IMR-90 (cell line): ENCODE measurements at regions not wholly inside any gene's neighbourhood (a gene's known extent, or its start where the extent isn't known, plus 50 kb on each side); places are given as distances from the start of the nearest gene placed in this dataset.

ENCODE experiments used
- ATAC-seq: fragments of 200-7000 bp; cut with Tn5 transposase; 2 replicates; pipeline ENCODE4 v1.9.1; 2020; ENCODE audit warnings: low read depth, mild to moderate bottlenecking, moderate library complexity
- BruUV-seq: library from RNA; stranded (reverse); fragments of 400-500 nt; replicated peaks from 2 replicates; lab custom pipeline; 2021; lab: Mats Ljungman, UMichigan
- CTCF ChIA-PET: fragments of 300-600 bp; formaldehyde crosslinking; extraction: SDS; loops from one replicate; lab custom pipeline; 2021; ENCODE audit warnings: antibody characterized with exemption; lab: Yijun Ruan, JAX
- POLR2A ChIA-PET: fragments of 300-600 bp; sonication (Branson Sonifier 250); formaldehyde crosslinking; loops from one replicate; lab custom pipeline; 2022; ENCODE audit warnings: antibody characterized with exemption; ENCODE audit not compliant: unreplicated experiment; lab: Charles Lee
- DNase-seq: peaks from one replicate; pipeline ENCODE4 v3.0.0; 2013
- H2AFZ ChIP-seq: replicated peaks from 2 replicates; pipeline ENCODE3; 2013; ENCODE audit warnings: low read length, mild to moderate bottlenecking; ENCODE audit not compliant: poor library complexity
- H2AK5ac ChIP-seq: 2 replicates; pipeline ENCODE4 v1.6.1; 2013; ENCODE audit warnings: low read depth, low read length, inconsistent platforms
- H2AK9ac ChIP-seq: replicated peaks from 2 replicates; pipeline ENCODE3; 2013; ENCODE audit warnings: mild to moderate bottlenecking, low read depth, low read length, moderate library complexity; ENCODE audit not compliant: poor library complexity
- H2BK120ac ChIP-seq: 2 replicates; pipeline ENCODE4 v1.6.1; 2013; ENCODE audit warnings: low read depth, low read length, inconsistent platforms
- H2BK15ac ChIP-seq: 3 replicates; pipeline ENCODE4 v1.6.1; 2013; ENCODE audit warnings: low read depth, low read length, inconsistent platforms
- H2BK20ac ChIP-seq: 2 replicates; pipeline ENCODE4 v1.6.1; 2013; ENCODE audit warnings: low read depth, mild to moderate bottlenecking, inconsistent platforms, low read length, moderate library complexity
- H2BK5ac ChIP-seq: 2 replicates; pipeline ENCODE4 v1.6.1; 2013; ENCODE audit warnings: mild to moderate bottlenecking, low read depth, low read length, inconsistent platforms; ENCODE audit not compliant: poor library complexity, severe bottlenecking
- H3K14ac ChIP-seq: replicated peaks from 2 replicates; pipeline ENCODE4 v1.6.1; 2013; ENCODE audit warnings: low read depth, low read length, inconsistent platforms
- H3K18ac ChIP-seq: 2 replicates; pipeline ENCODE4 v1.6.1; 2013; ENCODE audit warnings: low read depth, low read length, control low read depth
- H3K23ac ChIP-seq: 2 replicates; pipeline ENCODE4 v1.6.1; 2013; ENCODE audit warnings: low read depth, low read length, inconsistent platforms
- H3K27ac ChIP-seq: 2 replicates; pipeline ENCODE4 v1.5.1; 2013; ENCODE audit warnings: mild to moderate bottlenecking, control low read depth, low read length; ENCODE audit not compliant: insufficient read depth
- H3K27me3 ChIP-seq: 2 replicates; pipeline ENCODE4 v1.6.1; 2013; ENCODE audit warnings: low read length; ENCODE audit not compliant: control insufficient read depth, insufficient read depth
- H3K36me3 ChIP-seq: 2 replicates; pipeline ENCODE4 v1.6.1; 2013; ENCODE audit warnings: low read length, mixed read lengths; ENCODE audit not compliant: control insufficient read depth, insufficient read depth
- H3K4ac ChIP-seq: 2 replicates; pipeline ENCODE4 v1.6.1; 2013; ENCODE audit warnings: low read depth, low read length, inconsistent platforms
- H3K4me1 ChIP-seq: 2 replicates; pipeline ENCODE4 v1.6.1; 2013; ENCODE audit warnings: low read length, mixed read lengths; ENCODE audit not compliant: control insufficient read depth, insufficient read depth
- H3K4me2 ChIP-seq: 2 replicates; pipeline ENCODE4 v1.6.1; 2013; ENCODE audit warnings: low read depth, mild to moderate bottlenecking, control low read depth, low read length, moderate library complexity
- H3K4me3 ChIP-seq: 2 replicates; pipeline ENCODE4 v1.5.1; 2013; ENCODE audit warnings: low read depth, mild to moderate bottlenecking, control low read depth, low read length, moderate library complexity; ENCODE audit not compliant: insufficient read depth
- H3K56ac ChIP-seq: 2 replicates; pipeline ENCODE4 v1.6.1; 2013; ENCODE audit warnings: low read length, inconsistent platforms; ENCODE audit not compliant: insufficient read depth; ENCODE audit errors: extremely low read depth
- H3K79me1 ChIP-seq, 2 experiments: 2 replicates each; pipeline ENCODE4 v1.6.1; 2013; ENCODE audit warnings: low read length in 2 of 2, inconsistent platforms in 1 of 2, low read depth in 1 of 2
- H3K9ac ChIP-seq: 2 replicates; pipeline ENCODE4 v1.6.1; 2013; ENCODE audit warnings: low read depth, low read length, control low read depth
- H3K9me1 ChIP-seq: 2 replicates; pipeline ENCODE4 v1.6.1; 2013; ENCODE audit warnings: low read length, inconsistent platforms; ENCODE audit not compliant: insufficient read depth
- H3K9me3 ChIP-seq: 2 replicates; pipeline ENCODE4 v1.6.1; 2013; ENCODE audit warnings: low read length; ENCODE audit not compliant: control insufficient read depth, insufficient read depth
- H4K20me1 ChIP-seq: 2 replicates; pipeline ENCODE4 v1.6.1; 2013; ENCODE audit warnings: low read length, inconsistent platforms; ENCODE audit not compliant: insufficient read depth
- H4K5ac ChIP-seq: 2 replicates; pipeline ENCODE4 v1.6.1; 2013; ENCODE audit warnings: mild to moderate bottlenecking, low read depth, low read length, control low read depth
- H4K8ac ChIP-seq, 2 experiments: 2 replicates each; pipeline ENCODE4 v1.6.1; 2013; ENCODE audit warnings: low read depth in 2 of 2, low read length in 2 of 2, control low read depth in 1 of 2, inconsistent platforms in 1 of 2
- H4K91ac ChIP-seq: 2 replicates; pipeline ENCODE4 v1.6.1; 2013; ENCODE audit warnings: low read depth, low read length, inconsistent platforms; ENCODE audit not compliant: insufficient read depth
- BHLHE40 ChIP-seq: fragments of 150-350 bp; IDR thresholded peaks from 2 replicates; pipeline ENCODE4 v1.6.1; 2016; ENCODE audit warnings: mild to moderate bottlenecking, low read depth, low read length
- CEBPB ChIP-seq: IDR thresholded peaks from 2 replicates; pipeline ENCODE4 v1.6.1; 2012; ENCODE audit warnings: low read depth, low read length, improper control_type of control experiment
- CHD1 ChIP-seq: IDR thresholded peaks from 2 replicates; pipeline ENCODE4 v1.6.1; 2012; ENCODE audit warnings: low read depth, low read length, improper control_type of control experiment
- CTCF ChIP-seq: conservative IDR thresholded peaks from 2 replicates; pipeline ENCODE4 v1.5.1; 2012; ENCODE audit warnings: mild to moderate bottlenecking, low read depth, low read length, improper control_type of control experiment
- ELK1 ChIP-seq: fragments of 150-350 bp; IDR thresholded peaks from 2 replicates; pipeline ENCODE4 v1.6.1; 2016; ENCODE audit warnings: low read depth, mild to moderate bottlenecking, low read length, moderate library complexity, borderline replicate concordance
- FOS ChIP-seq: fragments of 150-350 bp; IDR thresholded peaks from 2 replicates; pipeline ENCODE4 v1.6.1; 2016; ENCODE audit warnings: low read depth, low read length
- MAFK ChIP-seq: IDR thresholded peaks from 2 replicates; pipeline ENCODE4 v1.6.1; 2012; ENCODE audit warnings: low read depth, low read length, improper control_type of control experiment
- MAZ ChIP-seq: IDR thresholded peaks from 2 replicates; pipeline ENCODE4 v1.6.1; 2012; ENCODE audit warnings: low read depth, mild to moderate bottlenecking, low read length, improper control_type of control experiment, moderate library complexity, borderline replicate concordance
- MXI1 ChIP-seq: IDR thresholded peaks from 2 replicates; pipeline ENCODE4 v1.6.1; 2012; ENCODE audit warnings: low read depth, mild to moderate bottlenecking, low read length, moderate library complexity, borderline replicate concordance
- NFE2L2 ChIP-seq: fragments of 150-350 bp; IDR thresholded peaks from 2 replicates; pipeline ENCODE4 v1.6.1; 2016; ENCODE audit warnings: low read depth, mild to moderate bottlenecking, low read length
- POLR2A ChIP-seq: IDR thresholded peaks from 2 replicates; pipeline ENCODE4 v1.6.1; 2012; ENCODE audit warnings: mild to moderate bottlenecking, low read depth, low read length
- RAD21 ChIP-seq: IDR thresholded peaks from 2 replicates; pipeline ENCODE4 v1.6.1; 2012; ENCODE audit warnings: low read length, improper control_type of control experiment
- RCOR1 ChIP-seq: IDR thresholded peaks from 2 replicates; pipeline ENCODE4 v1.6.1; 2012; ENCODE audit warnings: mild to moderate bottlenecking, low read length, improper control_type of control experiment; ENCODE audit not compliant: insufficient replicate concordance
- RFX5 ChIP-seq: IDR thresholded peaks from 2 replicates; pipeline ENCODE4 v1.8.0; 2012; ENCODE audit warnings: low read depth, mild to moderate bottlenecking, low read length, moderate library complexity
- SMC3 ChIP-seq: fragments of 150-350 bp; IDR thresholded peaks from 2 replicates; pipeline ENCODE4 v1.6.1; 2016; ENCODE audit warnings: low read depth, mild to moderate bottlenecking, antibody characterized with exemption, low read length, moderate library complexity
- USF2 ChIP-seq: fragments of 150-350 bp; IDR thresholded peaks from 2 replicates; pipeline ENCODE4 v1.6.1; 2017; ENCODE audit warnings: mild to moderate bottlenecking, antibody characterized with exemption, low read length, low read depth
- WGBS, 2 experiments: methylation state at CpG; one replicate each; pipeline versions ENCODE4 v1.1.5 to v1.1.7; 2013; ENCODE audit warnings: missing lambda C conversion rate in 2 of 2; ENCODE audit not compliant: insufficient read length in 1 of 2; ENCODE audit errors: extremely low coverage in 2 of 2; 5-methylcytosine and 5-hydroxymethylcytosine counted together
- dilution Hi-C: fragments of 300-500 bp; cut with HindIII; formaldehyde crosslinking; loops from one replicate; pipeline ENCODE4 v1.14.3; 2018; ENCODE audit warnings: low sequenced_read_pairs; ENCODE audit not compliant: unreplicated experiment
- in situ Hi-C: fragments of 300-500 bp; cut with MboI; formaldehyde crosslinking; loops from 3 replicates; pipeline ENCODE4 v1.14.3; 2019; ENCODE audit warnings: low sequenced_read_pairs, inconsistent platforms, mixed read lengths
- intact Hi-C: fragments of 100-400 bp; cut with micrococcal nuclease; formaldehyde crosslinking; loops from 2 replicates; pipeline ENCODE4 v1.10.0; 2022

- ChIA-PET CTCF (no interaction called here), POLR2A (no interaction called here)
- Histone ChIP-seq H3K14ac (no peak overlapping the region), H2AK5ac (no peak overlapping the region), H3K36me3 (no peaks in the 10 kb centered on the region), H4K91ac (no peak overlapping the region), H2BK120ac (no peak overlapping the region), H2AFZ (no peak overlapping the region), H3K27me3 (no peaks in the 10 kb centered on the region), H3K79me1 (no peaks in the 10 kb centered on the region), H3K23ac (no peak overlapping the region), H3K9me1 (no peaks in the 10 kb centered on the region), H3K4me2 (no peak overlapping the region), H3K9me3 (peaks cover 8% of the 10 kb centered on the region), H2BK5ac (no peak overlapping the region), H4K20me1 (no peaks in the 10 kb centered on the region), H3K9ac (no peak overlapping the region), H4K8ac (no peak overlapping the region), H3K4ac (no peak overlapping the region), H2BK15ac (no peak overlapping the region), H3K18ac (no peak overlapping the region), H2BK20ac (no peak overlapping the region), H4K5ac (no peak overlapping the region), H2AK9ac (no peak overlapping the region), H3K4me1 (no peaks in the 10 kb centered on the region), H3K56ac (no peak overlapping the region), H3K4me3 (no peak overlapping the region), H3K27ac (no peak overlapping the region)
- DNase-seq (no peak), ATAC-seq (no peak)
- dilution Hi-C loops (no loop called here), intact Hi-C loops (no loop called here), in situ Hi-C loops (no loop called here)
- TF ChIP-seq MAZ, result no peak
- TF ChIP-seq CEBPB, result no peak
- TF ChIP-seq CTCF, result no peak
- TF ChIP-seq BHLHE40, result no peak
- TF ChIP-seq RFX5, result no peak
- TF ChIP-seq NFE2L2, result no peak
- no peak for TF ChIP-seq USF2
- no peak for TF ChIP-seq MAFK
- no peak for TF ChIP-seq SMC3
- no peak for TF ChIP-seq MXI1
- TF ChIP-seq ELK1, result no peak
- TF ChIP-seq FOS, result no peak
- TF ChIP-seq CHD1, result no peak
- no peak for TF ChIP-seq RCOR1
- no peak for TF ChIP-seq RAD21
- TF ChIP-seq POLR2A, result no peak
- BruUV-seq, result no TSS peak
- no CpG with 5 or more reads among the region's 1 CpG for WGBS, 2 experiments
Observed at GRCh38 chr3:181363231-181363630, 348.5 kb upstream of the SOX2 start.
